Spinal cord (tissue), 9 donors: ENCODE measurements at regions not wholly inside any gene's neighbourhood (a gene's known extent, or its start where the extent isn't known, plus 50 kb on each side); places are given as distances from the start of the nearest gene placed in this dataset.

Source experiments
- DNase-seq, 6 donors: peaks; one replicate each; pipeline versions ENCODE4 v3.0.0 to v3.0.0-alpha.2; 2013 to 2015; ENCODE audit warnings: low spot score in 6 of 6, low read depth in 4 of 6
- H3K27ac ChIP-seq: one replicate; pipeline ENCODE4 v1.5.1; 2013; ENCODE audit warnings: low read depth, low read length, control low read depth
- H3K27me3 ChIP-seq: one replicate; pipeline ENCODE4 v1.6.1; 2013; ENCODE audit warnings: low read length; ENCODE audit not compliant: control insufficient read depth, insufficient read depth
- H3K36me3 ChIP-seq: one replicate; pipeline ENCODE4 v1.6.1; 2013; ENCODE audit warnings: low read length; ENCODE audit not compliant: control insufficient read depth, insufficient read depth
- H3K4me1 ChIP-seq: one replicate; pipeline ENCODE4 v1.6.1; 2013; ENCODE audit warnings: low read length; ENCODE audit not compliant: control insufficient read depth, insufficient read depth
- H3K4me3 ChIP-seq: one replicate; pipeline ENCODE4 v1.5.1; 2013; ENCODE audit warnings: low read depth, low read length, control low read depth
- H3K9me3 ChIP-seq: one replicate; pipeline ENCODE4 v1.6.1; 2013; ENCODE audit warnings: low read length; ENCODE audit not compliant: control insufficient read depth, insufficient read depth
- WGBS: methylation state at CpG from one replicate; pipeline ENCODE4 v1.1.5; 2013; ENCODE audit warnings: missing lambda C conversion rate; ENCODE audit not compliant: insufficient coverage; 5-methylcytosine and 5-hydroxymethylcytosine counted together
- donor health status: healthy.

- no CpG with 5 or more reads among the region's 2 CpGs for WGBS
- Histone ChIP-seq H3K9me3 (no peaks in the 10 kb centered on the region), H3K27me3 (no peaks in the 10 kb centered on the region), H3K4me1 (no peaks in the 10 kb centered on the region), H3K36me3 (no peaks in the 10 kb centered on the region), H3K27ac (no peak overlapping the region), H3K4me3 (no peak overlapping the region)
- no peak for DNase-seq
Observed at GRCh38 chr22:34115722-34116121, 195.4 kb upstream of the LARGE1 start.

GRCh38 chr22:34116126-34116525 lies 195.8 kb upstream of the LARGE1 start:
- Histone ChIP-seq H3K36me3 (no peaks in the 10 kb centered on the region), H3K4me3 (no peak overlapping the region), H3K4me1 (no peaks in the 10 kb centered on the region), H3K27ac (no peak overlapping the region), H3K27me3 (no peaks in the 10 kb centered on the region), H3K9me3 (no peaks in the 10 kb centered on the region)
- no peak for DNase-seq

- no peaks in the 10 kb centered on the region for H3K4me1 ChIP-seq
- WGBS = 80% methylated on average over 1 of the region's 1 CpG
- no peak overlapping the region for H3K27ac ChIP-seq
- DNase-seq = no peak
- no peak overlapping the region for H3K4me3 ChIP-seq
- no peaks in the 10 kb centered on the region for H3K36me3 ChIP-seq
- no peaks in the 10 kb centered on the region for H3K9me3 ChIP-seq
- no peaks in the 10 kb centered on the region for H3K27me3 ChIP-seq
Observed at GRCh38 chr22:34122042-34122441, 201.8 kb upstream of the LARGE1 start.

GRCh38 chr22:34129691-34130486 lies 209.6 kb upstream of the LARGE1 start:
- Histone ChIP-seq H3K27me3 (no peaks in the 10 kb centered on the region), H3K4me1 (no peaks in the 10 kb centered on the region), H3K27ac (no peak overlapping the region), H3K36me3 (no peaks in the 10 kb centered on the region), H3K9me3 (no peaks in the 10 kb centered on the region), H3K4me3 (no peak overlapping the region)
- 100% methylated on average over 2 of the region's 4 CpGs for WGBS
- no peak for DNase-seq

- Histone ChIP-seq H3K4me3 (no peak overlapping the region), H3K27ac (no peak overlapping the region), H3K4me1 (no peaks in the 10 kb centered on the region), H3K36me3 (no peaks in the 10 kb centered on the region), H3K9me3 (no peaks in the 10 kb centered on the region), H3K27me3 (no peaks in the 10 kb centered on the region)
- DNase-seq = no peak
- 91% methylated on average over 5 of the region's 7 CpGs for WGBS
Observed at GRCh38 chr22:34135749-34136148, 215.5 kb upstream of the LARGE1 start.

GRCh38 chr22:34150023-34150422 lies 229.7 kb upstream of the LARGE1 start:
- no peak overlapping the region for H3K27ac ChIP-seq
- no peaks in the 10 kb centered on the region for H3K36me3 ChIP-seq
- no peaks in the 10 kb centered on the region for H3K4me1 ChIP-seq
- H3K27me3 ChIP-seq = no peaks in the 10 kb centered on the region
- no peaks in the 10 kb centered on the region for H3K9me3 ChIP-seq
- no peak for DNase-seq
- no peak overlapping the region for H3K4me3 ChIP-seq

GRCh38 chr22:34159491-34159890 lies 239.2 kb upstream of the LARGE1 start:
- Histone ChIP-seq H3K27ac (no peak overlapping the region), H3K4me1 (no peaks in the 10 kb centered on the region), H3K27me3 (no peaks in the 10 kb centered on the region), H3K4me3 (no peak overlapping the region), H3K36me3 (no peaks in the 10 kb centered on the region), H3K9me3 (no peaks in the 10 kb centered on the region)
- 79% methylated on average over 2 of the region's 8 CpGs for WGBS
- no peak for DNase-seq

- Histone ChIP-seq H3K27ac (no peak overlapping the region), H3K9me3 (no peaks in the 10 kb centered on the region), H3K4me1 (no peaks in the 10 kb centered on the region), H3K27me3 (no peaks in the 10 kb centered on the region), H3K36me3 (no peaks in the 10 kb centered on the region), H3K4me3 (no peak overlapping the region)
- WGBS = 29% methylated on average over 2 of the region's 4 CpGs
- DNase-seq = peak in 1 of 6 donors; percentile 81
Observed at GRCh38 chr22:34160141-34160783, 240.0 kb upstream of the LARGE1 start.

- WGBS = 37% methylated on average over 5 of the region's 9 CpGs
- Histone ChIP-seq H3K27me3 (no peaks in the 10 kb centered on the region), H3K4me3 (no peak overlapping the region), H3K9me3 (no peaks in the 10 kb centered on the region), H3K27ac (no peak overlapping the region), H3K4me1 (no peaks in the 10 kb centered on the region), H3K36me3 (no peaks in the 10 kb centered on the region)
- peak in 2 of 6 donors; percentile 24 to 75 for DNase-seq
Observed at GRCh38 chr22:34161431-34162123, 241.3 kb upstream of the LARGE1 start.

GRCh38 chr22:34198976-34199375 lies 278.7 kb upstream of the LARGE1 start:
- H3K27me3 ChIP-seq = no peaks in the 10 kb centered on the region
- H3K9me3 ChIP-seq = no peaks in the 10 kb centered on the region
- DNase-seq = no peak
- no peaks in the 10 kb centered on the region for H3K4me1 ChIP-seq
- no peaks in the 10 kb centered on the region for H3K36me3 ChIP-seq
- H3K4me3 ChIP-seq = no peak overlapping the region
- 50% methylated on average over 3 of the region's 3 CpGs for WGBS
- H3K27ac ChIP-seq = no peak overlapping the region
